GM12873 (cell line): ENCODE measurements at regions not wholly inside any gene's neighbourhood (a gene's known extent, or its start where the extent isn't known, plus 50 kb on each side); places are given as distances from the start of the nearest gene placed in this dataset.

Source experiments
- CTCF ChIP-seq: IDR thresholded peaks from 2 replicates; pipeline ENCODE4 v1.5.1; 2012; ENCODE audit warnings: low read depth, mild to moderate bottlenecking, moderate library complexity, low read length, control low read depth; ENCODE audit not compliant: insufficient read depth; ENCODE audit errors: missing control alignments

- no peak for TF ChIP-seq CTCF
These were observed 482.7 kb upstream of the SETBP1 start for GRCh38 chr18:44197832-44198611.

DNA sequence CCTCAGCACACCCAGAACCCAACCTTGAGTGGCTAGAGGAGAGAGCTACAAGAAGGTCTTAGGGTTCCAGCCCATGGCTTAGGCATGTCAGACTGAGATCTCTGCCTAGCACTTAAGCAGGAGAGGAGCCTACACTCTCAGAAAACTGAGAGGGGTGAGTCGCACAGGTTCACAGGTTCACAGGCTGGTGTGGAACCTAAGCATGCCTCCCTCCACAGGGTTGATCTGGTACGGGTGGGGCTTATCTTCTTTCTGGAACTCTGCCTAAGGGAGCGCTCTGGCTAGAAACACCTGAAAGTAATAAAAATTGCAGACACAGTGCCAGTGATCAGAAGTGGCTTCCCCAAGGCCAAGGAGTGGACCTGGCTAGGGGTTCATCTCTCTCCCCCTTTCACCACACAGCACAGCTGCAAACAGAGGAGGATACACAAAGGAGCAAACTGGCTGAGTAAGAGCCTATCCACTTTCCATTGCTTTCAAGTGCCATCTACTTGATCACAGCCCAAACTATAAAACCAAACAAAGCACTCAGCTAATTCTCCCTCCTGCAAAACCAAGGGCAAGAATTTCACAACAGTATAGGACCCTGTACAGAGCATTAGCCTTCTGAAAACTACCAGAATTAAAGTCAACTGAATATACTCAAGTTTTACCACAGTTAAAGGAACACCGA is 481.9 kb upstream of the SETBP1 start:
- TF ChIP-seq CTCF, result no peak

DNA sequence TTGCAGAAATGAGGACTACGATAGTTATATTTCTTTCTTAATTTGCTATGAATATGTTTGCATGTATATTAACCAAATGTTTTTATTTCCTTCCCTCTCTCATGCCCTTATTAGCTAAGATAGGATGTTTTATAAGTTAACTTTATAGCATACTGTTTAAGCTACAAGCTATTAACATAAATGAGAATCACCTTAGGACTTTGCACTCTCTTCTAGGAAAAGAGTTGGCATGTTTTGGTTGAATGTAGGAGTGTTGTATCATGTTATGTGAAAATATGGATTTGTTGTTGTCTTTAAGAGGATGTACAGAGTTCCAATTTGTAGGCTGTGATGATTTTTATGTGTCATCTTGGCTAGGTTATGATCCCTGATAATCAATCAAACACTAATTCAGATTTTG is 467.4 kb upstream of the SETBP1 start:
- TF ChIP-seq CTCF, result no peak

DNA sequence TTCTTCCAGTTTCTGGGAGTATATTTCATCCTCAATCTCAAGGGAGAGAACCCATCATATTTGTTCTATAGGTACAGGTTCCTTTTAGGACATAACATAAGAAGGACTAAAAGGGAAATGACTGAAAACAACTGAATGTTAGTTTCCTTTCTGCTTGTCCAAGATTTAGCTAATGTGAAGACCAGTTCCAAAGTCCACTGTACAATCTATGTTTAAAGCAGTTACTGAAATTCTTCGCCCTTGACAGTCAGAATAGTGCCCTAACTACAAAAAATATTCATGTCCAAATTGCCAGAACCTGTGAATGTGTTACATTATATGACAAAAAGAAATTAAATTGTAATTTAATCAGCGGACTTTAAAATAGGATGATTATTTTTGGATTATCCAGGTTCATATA is 466.3 kb upstream of the SETBP1 start:
- TF ChIP-seq CTCF, result no peak

DNA sequence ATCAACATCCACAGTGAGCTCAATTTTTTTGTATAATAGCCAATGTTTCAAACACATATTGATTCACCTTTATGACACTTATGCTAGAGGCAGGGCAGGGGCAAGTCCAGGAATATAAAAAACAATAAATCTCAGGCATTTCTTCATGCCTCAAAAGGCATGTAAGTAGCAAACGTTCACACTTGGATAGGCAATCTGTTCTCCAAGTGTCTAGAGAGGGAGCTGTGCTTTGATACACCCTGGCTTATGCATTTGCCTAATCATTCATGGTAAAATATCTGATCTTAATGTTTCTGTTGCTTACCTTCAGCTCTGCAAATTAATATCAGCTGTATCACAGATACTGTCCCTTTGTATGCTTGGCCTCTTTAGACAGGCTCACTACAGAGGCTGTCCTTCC is 464.5 kb upstream of the SETBP1 start:
- no peak for TF ChIP-seq CTCF

- TF ChIP-seq CTCF, result no peak
These were observed 453.2 kb upstream of the SETBP1 start for GRCh38 chr18:44227501-44227900.

DNA sequence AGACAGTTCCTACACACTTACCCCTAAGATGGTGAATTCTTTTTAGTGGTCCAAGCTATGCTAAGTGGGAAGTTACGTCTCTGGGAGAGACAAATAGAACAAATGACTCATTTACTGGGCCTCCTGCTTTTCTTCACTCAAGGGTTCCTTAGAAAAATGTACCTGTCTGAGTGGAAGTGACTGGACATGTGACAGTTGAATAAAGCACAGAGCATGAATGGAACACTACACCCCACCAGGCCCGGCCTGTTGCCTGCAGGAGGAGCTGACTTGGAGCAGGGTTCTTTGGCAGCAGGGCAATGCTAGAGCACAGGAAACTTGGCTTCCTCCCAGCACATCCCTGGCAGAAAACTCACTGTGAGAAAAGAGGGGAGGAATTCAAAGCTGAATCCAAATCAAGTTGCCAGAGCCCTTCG is 451.0 kb upstream of the SETBP1 start:
- TF ChIP-seq CTCF, result no peak
